ENCODE measurements at regions not wholly inside any gene's neighbourhood (a gene's known extent, or its start where the extent isn't known, plus 50 kb on each side); places are given as distances from the start of the nearest gene placed in this dataset.

DNA sequence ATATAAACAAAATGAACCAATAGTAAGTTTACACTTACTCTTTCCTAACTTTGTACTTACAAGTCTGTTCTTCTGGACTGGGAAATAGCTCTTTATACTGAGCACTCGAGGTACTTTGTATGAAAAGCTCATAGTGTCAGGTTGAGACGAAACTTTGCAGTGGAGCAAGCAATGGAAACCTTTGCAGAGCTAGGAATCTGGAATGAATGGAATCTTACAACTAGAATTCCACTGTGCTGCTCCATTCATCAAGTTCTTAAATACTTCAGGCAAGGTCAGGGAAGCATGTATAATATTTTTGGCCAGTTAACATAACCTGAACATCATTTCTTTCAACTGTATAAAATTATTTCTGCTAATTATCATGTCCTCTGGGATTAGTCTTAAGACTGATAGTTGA, 1327.5 kb upstream of the FLRT2 start:
- intact Hi-C loops (cut with micrococcal nuclease), result no loop called here
- Mint-ChIP-seq H3K36me3 (ENCODE audit: insufficient read depth, unreplicated experiment) (no peaks in the 10 kb centered on the region), H3K27me3 (ENCODE audit: insufficient read depth, unreplicated experiment) (no peaks in the 10 kb centered on the region), H3K27ac (ENCODE audit: low read depth, unreplicated experiment) (no peak overlapping the region), H3K4me3 (ENCODE audit: unreplicated experiment) (no peak overlapping the region), H3K9me3 (ENCODE audit: unreplicated experiment) (no peaks in the 10 kb centered on the region), H3K4me1 (ENCODE audit: insufficient read depth, unreplicated experiment) (no peaks in the 10 kb centered on the region)
- no TSS peak for BruUV-seq (replicated peaks)
- CTCF ChIA-PET, result interaction anchor here (1.0 kb wide), 1 partner anchor 902 kb away, joined by 3 read pairs; no protein-coding TSS in a partner anchor
- TF ChIP-seq CTCF (IDR thresholded peaks at IDR 0.05; ENCODE audit: unreplicated experiment), result no peak
- no peak for DNase-seq (ENCODE audit: unreplicated experiment)
- POLR2A ChIA-PET, result no interaction called here

DNA sequence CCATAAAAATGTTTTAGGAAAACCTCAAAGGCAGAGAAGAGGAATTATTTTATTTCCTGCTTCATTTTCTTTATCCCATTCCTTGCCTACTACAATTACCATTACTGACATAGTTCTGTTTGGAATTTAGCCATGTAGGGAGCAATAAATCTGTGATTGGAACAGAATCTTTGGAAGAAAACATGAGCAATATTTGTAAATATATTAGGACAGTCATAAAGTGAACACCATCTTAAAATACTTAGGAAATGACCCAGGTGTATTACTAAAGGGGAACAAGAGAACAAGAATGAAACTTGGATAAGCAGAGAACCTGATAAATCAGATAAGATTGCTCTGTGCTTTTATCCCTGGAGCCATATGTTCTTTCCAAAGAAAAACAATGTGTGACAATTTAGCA, 1326.0 kb upstream of the FLRT2 start:
- no peak for DNase-seq (ENCODE audit: unreplicated experiment)
- Mint-ChIP-seq H3K9me3 (ENCODE audit: unreplicated experiment) (no peaks in the 10 kb centered on the region), H3K4me3 (ENCODE audit: unreplicated experiment) (no peak overlapping the region), H3K27me3 (ENCODE audit: insufficient read depth, unreplicated experiment) (no peaks in the 10 kb centered on the region), H3K4me1 (ENCODE audit: insufficient read depth, unreplicated experiment) (peaks cover 2% of the 10 kb centered on the region), H3K36me3 (ENCODE audit: insufficient read depth, unreplicated experiment) (no peaks in the 10 kb centered on the region), H3K27ac (ENCODE audit: low read depth, unreplicated experiment) (no peak overlapping the region)
- intact Hi-C loops (cut with micrococcal nuclease), result no loop called here
- ChIA-PET CTCF (no interaction called here), POLR2A (no interaction called here)
- no TSS peak for BruUV-seq (replicated peaks)
- no peak for TF ChIP-seq CTCF (IDR thresholded peaks at IDR 0.05; ENCODE audit: unreplicated experiment)

DNA sequence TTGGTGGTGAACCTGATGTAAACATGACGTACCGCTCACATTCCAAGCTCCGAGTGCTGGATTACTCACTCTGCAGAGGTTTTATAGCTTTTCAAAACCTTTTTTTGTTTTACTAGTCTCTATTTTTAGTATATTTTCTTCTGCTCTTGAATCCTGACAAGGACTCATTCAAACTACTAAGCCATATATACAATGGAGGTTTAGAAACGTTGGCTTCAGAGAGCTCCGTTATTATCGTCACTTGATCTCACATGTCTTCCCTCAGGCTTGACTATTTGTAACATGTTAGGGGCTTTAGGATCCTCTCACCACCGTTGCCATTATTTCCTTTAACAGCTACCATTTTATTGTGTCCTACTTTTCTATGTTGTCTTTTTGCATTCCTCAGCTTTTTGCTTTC, 1321.5 kb upstream of the FLRT2 start:
- intact Hi-C loops (cut with micrococcal nuclease), result no loop called here
- Mint-ChIP-seq H3K9me3 (ENCODE audit: unreplicated experiment) (no peaks in the 10 kb centered on the region), H3K4me3 (ENCODE audit: unreplicated experiment) (no peak overlapping the region), H3K27me3 (ENCODE audit: insufficient read depth, unreplicated experiment) (no peaks in the 10 kb centered on the region), H3K4me1 (ENCODE audit: insufficient read depth, unreplicated experiment) (peaks cover 6% of the 10 kb centered on the region), H3K27ac (ENCODE audit: low read depth, unreplicated experiment) (no peak overlapping the region), H3K36me3 (ENCODE audit: insufficient read depth, unreplicated experiment) (no peaks in the 10 kb centered on the region)
- POLR2A ChIA-PET, result no interaction called here
- BruUV-seq (replicated peaks), result no TSS peak
- CTCF ChIA-PET, result no interaction called here
- no peak for DNase-seq (ENCODE audit: unreplicated experiment)
- no peak for TF ChIP-seq CTCF (IDR thresholded peaks at IDR 0.05; ENCODE audit: unreplicated experiment)

DNA sequence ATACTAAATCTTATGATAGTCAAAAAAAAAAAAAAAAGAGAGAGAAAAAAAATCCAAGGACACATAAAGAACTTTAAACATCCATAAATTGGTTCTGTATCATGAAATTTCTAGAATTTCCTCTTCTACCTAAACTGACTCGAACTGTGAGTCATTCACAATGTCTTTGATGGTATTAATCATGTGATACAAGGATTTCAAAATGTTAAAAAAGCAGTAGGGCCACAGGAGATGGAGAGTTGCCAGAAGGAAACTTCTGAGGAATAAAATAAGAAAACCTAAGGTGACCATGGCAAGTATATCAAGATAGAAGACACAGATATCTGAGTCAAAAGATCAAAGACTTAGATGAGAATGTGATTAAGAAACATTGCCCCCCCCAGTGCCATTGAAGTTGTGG, 1320.9 kb upstream of the FLRT2 start:
- no peaks in the 10 kb centered on the region for H3K27me3 Mint-ChIP-seq (ENCODE audit: insufficient read depth, unreplicated experiment)
- DNase-seq (ENCODE audit: unreplicated experiment), result peak; percentile 13
- BruUV-seq (replicated peaks), result no TSS peak
- H3K9me3 Mint-ChIP-seq (ENCODE audit: unreplicated experiment), result no peaks in the 10 kb centered on the region
- H3K4me3 Mint-ChIP-seq (ENCODE audit: unreplicated experiment), result no peak overlapping the region
- no peak for TF ChIP-seq CTCF (IDR thresholded peaks at IDR 0.05; ENCODE audit: unreplicated experiment)
- peaks cover 6% of the 10 kb centered on the region for H3K4me1 Mint-ChIP-seq (ENCODE audit: insufficient read depth, unreplicated experiment)
- intact Hi-C loops (cut with micrococcal nuclease), result no loop called here
- ChIA-PET POLR2A (no interaction called here), CTCF (interaction anchor here (0.7 kb wide), 1 partner anchor 416 kb away, joined by 3 read pairs; no protein-coding TSS in a partner anchor)
- H3K27ac Mint-ChIP-seq (ENCODE audit: low read depth, unreplicated experiment), result no peak overlapping the region
- H3K36me3 Mint-ChIP-seq (ENCODE audit: insufficient read depth, unreplicated experiment), result no peaks in the 10 kb centered on the region
